ENCODE measurements at regions not wholly inside any gene's neighbourhood (a gene's known extent, or its start where the extent isn't known, plus 50 kb on each side); places are given as distances from the start of the nearest gene placed in this dataset.

DNA sequence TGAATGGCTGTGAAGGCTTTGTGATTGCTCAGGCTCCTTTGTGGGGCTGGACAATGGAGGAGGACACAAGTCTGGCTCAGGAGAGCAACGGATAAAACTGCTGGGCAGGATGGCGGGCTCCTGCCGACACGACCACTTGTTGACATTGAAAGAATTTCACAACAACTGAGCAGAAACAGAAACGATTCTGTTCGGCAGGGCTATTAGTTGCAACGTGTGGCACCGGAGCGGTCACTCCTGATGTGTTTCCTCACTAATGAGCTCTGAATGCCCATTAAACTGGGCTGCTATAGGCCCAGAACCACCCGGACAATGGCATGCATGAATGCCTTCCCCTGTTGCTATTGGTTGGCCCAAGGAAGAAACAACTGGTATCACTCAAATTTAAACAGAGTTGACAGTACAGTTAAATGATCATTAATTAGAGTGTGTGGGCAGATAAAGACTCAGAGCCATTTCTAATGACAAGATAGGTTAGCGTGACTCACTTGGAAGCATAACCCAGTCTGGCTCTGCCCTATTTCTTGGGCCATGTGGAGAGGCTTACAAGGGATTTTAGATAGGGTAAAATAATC is 142.9 kb downstream of the ASCL1 start:
- TF ChIP-seq, protein P1, sequence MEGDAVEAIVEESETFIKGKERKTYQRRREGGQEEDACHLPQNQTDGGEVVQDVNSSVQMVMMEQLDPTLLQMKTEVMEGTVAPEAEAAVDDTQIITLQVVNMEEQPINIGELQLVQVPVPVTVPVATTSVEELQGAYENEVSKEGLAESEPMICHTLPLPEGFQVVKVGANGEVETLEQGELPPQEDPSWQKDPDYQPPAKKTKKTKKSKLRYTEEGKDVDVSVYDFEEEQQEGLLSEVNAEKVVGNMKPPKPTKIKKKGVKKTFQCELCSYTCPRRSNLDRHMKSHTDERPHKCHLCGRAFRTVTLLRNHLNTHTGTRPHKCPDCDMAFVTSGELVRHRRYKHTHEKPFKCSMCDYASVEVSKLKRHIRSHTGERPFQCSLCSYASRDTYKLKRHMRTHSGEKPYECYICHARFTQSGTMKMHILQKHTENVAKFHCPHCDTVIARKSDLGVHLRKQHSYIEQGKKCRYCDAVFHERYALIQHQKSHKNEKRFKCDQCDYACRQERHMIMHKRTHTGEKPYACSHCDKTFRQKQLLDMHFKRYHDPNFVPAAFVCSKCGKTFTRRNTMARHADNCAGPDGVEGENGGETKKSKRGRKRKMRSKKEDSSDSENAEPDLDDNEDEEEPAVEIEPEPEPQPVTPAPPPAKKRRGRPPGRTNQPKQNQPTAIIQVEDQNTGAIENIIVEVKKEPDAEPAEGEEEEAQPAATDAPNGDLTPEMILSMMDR (IDR thresholded peaks at IDR 0.05) = no peak
- TF ChIP-seq POLR2AphosphoS5 (IDR thresholded peaks at IDR 0.05) = no peak
- TF ChIP-seq POLR2A (IDR thresholded peaks at IDR 0.05) = no peak
- no peak for TF ChIP-seq EP300 (IDR thresholded peaks at IDR 0.05)

All from stomach (tissue), 4 donors.